GM19468 (cell line): ENCODE measurements at regions not wholly inside any gene's neighbourhood (a gene's known extent, or its start where the extent isn't known, plus 50 kb on each side); places are given as distances from the start of the nearest gene placed in this dataset.

Source experiments
- ATAC-seq: cut with Tn5 transposase; IDR thresholded peaks from one replicate; pipeline ENCODE4 v1.9.1; 2021; ENCODE audit warnings: mild to moderate bottlenecking, moderate library complexity, moderate number of reproducible peaks; ENCODE audit not compliant: unreplicated experiment; ENCODE audit errors: extremely low read depth

GRCh38 chr4:124910327-124910726 is 197.8 kb upstream of the ANKRD50 start:
- ATAC-seq, result no peak

- ATAC-seq, result no peak
Measured at GRCh38 chr4:124907881-124908280, 195.3 kb upstream of the ANKRD50 start.

- ATAC-seq, result no peak
Measured at GRCh38 chr4:124905441-124905840, 192.9 kb upstream of the ANKRD50 start.

- ATAC-seq, result no peak
Measured at GRCh38 chr4:124904723-124905388, 192.3 kb upstream of the ANKRD50 start.

- ATAC-seq, result no peak
Measured at GRCh38 chr4:124903995-124904722, 191.6 kb upstream of the ANKRD50 start.

GRCh38 chr4:124902001-124902515 is 189.5 kb upstream of the ANKRD50 start:
- ATAC-seq, result no peak

GRCh38 chr4:124899997-124900396 is 187.5 kb upstream of the ANKRD50 start:
- no peak for ATAC-seq

- no peak for ATAC-seq
Measured at GRCh38 chr4:124890522-124890921, 178.0 kb upstream of the ANKRD50 start.

- no peak for ATAC-seq
Measured at GRCh38 chr4:124887739-124888138, 175.2 kb upstream of the ANKRD50 start.

GRCh38 chr4:124884316-124884715 is 171.8 kb upstream of the ANKRD50 start:
- ATAC-seq, result no peak

- no peak for ATAC-seq
Measured at GRCh38 chr4:124883632-124884031, 171.1 kb upstream of the ANKRD50 start.

GRCh38 chr4:124879195-124879594 is 166.7 kb upstream of the ANKRD50 start:
- no peak for ATAC-seq

- no peak for ATAC-seq
Measured at GRCh38 chr4:124874172-124874450, 161.6 kb upstream of the ANKRD50 start.

- no peak for ATAC-seq
Measured at GRCh38 chr4:124873361-124874171, 161.0 kb upstream of the ANKRD50 start.

GRCh38 chr4:124872659-124873058 is 160.1 kb upstream of the ANKRD50 start:
- ATAC-seq, result no peak

GRCh38 chr4:124869961-124870495 is 157.5 kb upstream of the ANKRD50 start:
- ATAC-seq, result no peak

GRCh38 chr4:124868495-124868894 is 156.0 kb upstream of the ANKRD50 start:
- no peak for ATAC-seq

- ATAC-seq, result no peak
Measured at GRCh38 chr4:124867536-124867935, 155.0 kb upstream of the ANKRD50 start.

GRCh38 chr4:124866301-124866700 is 153.8 kb upstream of the ANKRD50 start:
- ATAC-seq, result no peak

- ATAC-seq, result no peak
Measured at GRCh38 chr4:124863040-124863545, 150.6 kb upstream of the ANKRD50 start.

GRCh38 chr4:124862261-124862660 is 149.7 kb upstream of the ANKRD50 start:
- no peak for ATAC-seq
